H1 (cell line): ENCODE measurements at regions not wholly inside any gene's neighbourhood (a gene's known extent, or its start where the extent isn't known, plus 50 kb on each side); places are given as distances from the start of the nearest gene placed in this dataset.
A peak's percentile ranks its signal among the peaks of the same experiment; 100 is the strongest.

Source experiments
- CTCF ChIA-PET: fragments of 300-600 bp; sonication (Branson Sonifier 250); formaldehyde crosslinking; loops from one replicate; lab custom pipeline; 2021; ENCODE audit not compliant: partially characterized antibody; lab: Charles Lee
- POLR2A ChIA-PET: fragments of 300-600 bp; sonication (Branson Sonifier 250); formaldehyde crosslinking; loops from one replicate; lab custom pipeline; 2021; ENCODE audit warnings: inconsistent platforms; ENCODE audit not compliant: partially characterized antibody; lab: Charles Lee
- DNase-seq, 2 experiments: peaks; one replicate each; pipeline versions ENCODE4 v3.0.0 to v3.0.0-alpha.2; 2010 to 2022; ENCODE audit warnings: low spot score in 2 of 2, low read depth in 1 of 2, mixed read lengths in 1 of 2
- FAIRE-seq: peaks from 2 replicates; lab custom pipeline; 2011; peaks lifted over from hg19 to GRCh38; lab: Jason Lieb, UNC
- H2AFZ ChIP-seq: 2 replicates; pipeline ENCODE4 v1.8.1; 2012; ENCODE audit warnings: low read length, inconsistent platforms
- H2AK5ac ChIP-seq: 2 replicates; pipeline ENCODE4 v1.6.1; 2013; ENCODE audit warnings: low read depth, low read length
- H2BK120ac ChIP-seq: replicated peaks from 2 replicates; pipeline ENCODE3; 2013; ENCODE audit warnings: low read depth, low read length, inconsistent platforms
- H2BK12ac ChIP-seq: 2 replicates; pipeline ENCODE4 v1.6.1; 2013; ENCODE audit warnings: low read depth, low read length
- H2BK15ac ChIP-seq: 2 replicates; pipeline ENCODE4 v1.6.1; 2013; ENCODE audit warnings: low read length
- H2BK20ac ChIP-seq: 2 replicates; pipeline ENCODE4 v1.6.1; 2013; ENCODE audit warnings: low read length
- H2BK5ac ChIP-seq: 2 replicates; pipeline ENCODE4 v1.6.1; 2013; ENCODE audit warnings: low read depth, low read length
- H3K14ac ChIP-seq: 2 replicates; pipeline ENCODE4 v1.6.1; 2013; ENCODE audit warnings: inconsistent platforms; ENCODE audit not compliant: insufficient read length
- H3K18ac ChIP-seq: 2 replicates; pipeline ENCODE4 v1.6.1; 2013; ENCODE audit warnings: low read length; ENCODE audit errors: extremely low read depth
- H3K23ac ChIP-seq: 2 replicates; pipeline ENCODE4 v1.6.1; 2013; ENCODE audit warnings: inconsistent platforms; ENCODE audit not compliant: insufficient read length
- H3K23me2 ChIP-seq: 2 replicates; pipeline ENCODE4 v1.6.1; 2013; ENCODE audit warnings: low read depth, low read length
- H3K27ac ChIP-seq: 2 replicates; pipeline ENCODE4 v1.6.1; 2011; ENCODE audit warnings: low read depth, low read length, inconsistent platforms
- H3K27me3 ChIP-seq, 4 experiments: replicated peaks in 1 of 4; 1 replicate in 1 of 4; 2 replicates in 3 of 4; pipeline versions ENCODE4 v1.6.1 to v1.8.1; 2011 to 2013; ENCODE audit warnings: low read length in 3 of 4, mild to moderate bottlenecking in 3 of 4, inconsistent platforms in 2 of 4, mixed read lengths in 2 of 4, moderate library complexity in 1 of 4; ENCODE audit not compliant: control insufficient read depth in 3 of 4, insufficient read depth in 3 of 4; ENCODE audit errors: extremely low read depth in 1 of 4
- H3K36me3 ChIP-seq, 4 experiments: 2 replicates each; pipeline versions ENCODE4 v1.6.1 to v1.8.1; 2011 to 2013; ENCODE audit warnings: mild to moderate bottlenecking in 4 of 4, low read length in 3 of 4, moderate library complexity in 2 of 4, control low read depth in 1 of 4, inconsistent platforms in 1 of 4; ENCODE audit not compliant: insufficient read depth in 4 of 4, control insufficient read depth in 2 of 4
- H3K4ac ChIP-seq: replicated peaks from 2 replicates; pipeline ENCODE3; 2013; ENCODE audit warnings: low read length, low read depth, mixed read lengths, inconsistent platforms; ENCODE audit not compliant: insufficient read length
- H3K4me1 ChIP-seq, 4 experiments: replicated peaks in 1 of 4; 1 replicate in 1 of 4; 2 replicates in 3 of 4; pipeline versions ENCODE4 v1.6.1 to v1.8.1; 2011 to 2013; ENCODE audit warnings: low read length in 3 of 4, inconsistent platforms in 2 of 4, mixed read lengths in 1 of 4; ENCODE audit not compliant: insufficient read depth in 4 of 4, control insufficient read depth in 3 of 4
- H3K4me2 ChIP-seq, 2 experiments: 2 replicates each; pipeline versions ENCODE4 v1.6.1 to v1.8.1; 2011 to 2013; ENCODE audit warnings: low read depth in 2 of 2, low read length in 2 of 2, control low read depth in 1 of 2, inconsistent platforms in 1 of 2, mild to moderate bottlenecking in 1 of 2; ENCODE audit not compliant: insufficient read depth in 1 of 2
- H3K4me3 ChIP-seq, 4 experiments: fragments of 200-600, 300-600 bp in 1 of 4; sonication (generic), shearing (Covaris generic), sonication (Bioruptor Twin) in 1 of 4; 2 replicates each; pipeline versions ENCODE4 v1.5.1 to v1.8.1; 2011 to 2016; ENCODE audit warnings: low read length in 4 of 4, low read depth in 3 of 4, control low read depth in 2 of 4, inconsistent platforms in 2 of 4, mild to moderate bottlenecking in 2 of 4, mixed read lengths in 1 of 4, moderate library complexity in 1 of 4; ENCODE audit not compliant: insufficient read depth in 2 of 4; ENCODE audit errors: extremely low read depth in 1 of 4
- H3K56ac ChIP-seq: replicated peaks from 2 replicates; pipeline ENCODE3; 2013; ENCODE audit warnings: low read depth, mild to moderate bottlenecking, mixed read lengths, low read length, inconsistent platforms; ENCODE audit not compliant: insufficient read length
- H3K79me1 ChIP-seq: 2 replicates; pipeline ENCODE4 v1.6.1; 2013; ENCODE audit warnings: low read depth, low read length, control low read depth
- H3K79me2 ChIP-seq, 2 experiments: 2 replicates each; pipeline versions ENCODE4 v1.6.1 to v1.8.1; 2012 to 2013; ENCODE audit warnings: low read length in 2 of 2, mild to moderate bottlenecking in 2 of 2, inconsistent platforms in 1 of 2; ENCODE audit not compliant: insufficient read depth in 2 of 2, control insufficient read depth in 1 of 2
- H3K9ac ChIP-seq, 4 experiments: replicated peaks in 1 of 4; 1 replicate in 1 of 4; 2 replicates in 3 of 4; pipeline versions ENCODE4 v1.6.1 to v1.8.1; 2011 to 2013; ENCODE audit warnings: low read depth in 3 of 4, low read length in 3 of 4, control low read depth in 2 of 4, mild to moderate bottlenecking in 2 of 4, moderate library complexity in 2 of 4, inconsistent platforms in 1 of 4; ENCODE audit errors: extremely low read depth in 1 of 4
- H3K9me3 ChIP-seq, 2 experiments: 2 replicates each; pipeline versions ENCODE4 v1.6.1 to v1.8.1; 2012 to 2013; ENCODE audit warnings: mild to moderate bottlenecking in 2 of 2, moderate library complexity in 2 of 2, control low read depth in 1 of 2, inconsistent platforms in 1 of 2, low read depth in 1 of 2, low read length in 1 of 2, mixed read lengths in 1 of 2; ENCODE audit not compliant: insufficient read depth in 2 of 2
- H4K20me1 ChIP-seq, 2 experiments: replicated peaks in 1 of 2; 2 replicates each; pipeline versions ENCODE3 to v1.8.1; 2011 to 2013; ENCODE audit warnings: inconsistent platforms in 2 of 2, low read length in 2 of 2, mild to moderate bottlenecking in 1 of 2; ENCODE audit not compliant: insufficient read depth in 2 of 2, control insufficient read depth in 1 of 2
- H4K5ac ChIP-seq: 2 replicates; pipeline ENCODE4 v1.6.1; 2013; ENCODE audit warnings: low read length, low read depth, mixed read lengths, inconsistent platforms; ENCODE audit not compliant: insufficient read length
- H4K8ac ChIP-seq: 2 replicates; pipeline ENCODE4 v1.8.0; 2013; ENCODE audit warnings: mild to moderate bottlenecking, moderate library complexity, low read length, inconsistent platforms; ENCODE audit not compliant: insufficient read depth; ENCODE audit errors: extremely low read depth
- H4K91ac ChIP-seq: replicated peaks from 2 replicates; pipeline ENCODE3; 2013; ENCODE audit warnings: low read length, mixed read lengths, inconsistent platforms; ENCODE audit not compliant: insufficient read length
- CTBP2 ChIP-seq: IDR thresholded peaks from 2 replicates; pipeline ENCODE4 v1.7.0; 2011; ENCODE audit warnings: borderline replicate concordance, mild to moderate bottlenecking, moderate library complexity, mixed read lengths, low read length; ENCODE audit not compliant: insufficient read depth, insufficient read length
- GTF2F1 ChIP-seq: IDR thresholded peaks from 2 replicates; pipeline ENCODE4 v1.6.1; 2012; ENCODE audit warnings: low read depth, low read length, improper control_type of control experiment, borderline replicate concordance
- KDM4A ChIP-seq: IDR thresholded peaks from one replicate; pipeline ENCODE4 v1.7.1; 2012; ENCODE audit warnings: low read depth, mild to moderate bottlenecking, moderate library complexity, low read length, inconsistent platforms; ENCODE audit not compliant: severe bottlenecking
- KDM5A ChIP-seq: fragments of 200-600 bp; IDR thresholded peaks from 2 replicates; pipeline ENCODE4 v1.7.1; 2012; ENCODE audit warnings: mild to moderate bottlenecking, low read length, inconsistent platforms, mixed read lengths
- NRF1 ChIP-seq: IDR thresholded peaks from 2 replicates; pipeline ENCODE4 v1.6.1; 2011; ENCODE audit warnings: mild to moderate bottlenecking, low read depth, low read length, improper control_type of control experiment
- POLR2A ChIP-seq, 2 experiments: IDR thresholded peaks; 1 replicate in 1 of 2; 2 replicates in 1 of 2; pipeline ENCODE4 v1.6.1; 2011; ENCODE audit warnings: low read depth in 2 of 2, low read length in 2 of 2, mild to moderate bottlenecking in 2 of 2; ENCODE audit errors: control extremely low read depth in 1 of 2
- POLR2AphosphoS5 ChIP-seq: IDR thresholded peaks from 2 replicates; pipeline ENCODE4 v1.6.1; 2011; ENCODE audit warnings: low read depth, low read length
- RFX5 ChIP-seq: IDR thresholded peaks from 2 replicates; pipeline ENCODE4 v1.6.1; 2011; ENCODE audit warnings: low read depth, low read length, improper control_type of control experiment, borderline replicate concordance
- SUZ12 ChIP-seq: fragments of 200-600 bp; sonication (generic); IDR thresholded peaks from 2 replicates; pipeline ENCODE4 v1.6.1; 2012; ENCODE audit warnings: mild to moderate bottlenecking, inconsistent platforms, low read length, moderate library complexity, mixed read lengths
- TAF1 ChIP-seq: IDR thresholded peaks from 2 replicates; pipeline ENCODE4 v1.6.1; 2011; ENCODE audit warnings: mild to moderate bottlenecking, low read depth, low read length
- WGBS, 2 experiments: shearing (Covaris generic) in 1 of 2; methylation state at CpG; one replicate each; pipeline versions ENCODE4 v1.1.6 to v1.1.7; 2013 to 2015; ENCODE audit warnings: low lambda C conversion rate in 2 of 2, mixed read lengths in 2 of 2, inconsistent platforms in 1 of 2, low coverage in 1 of 2, missing lambda C conversion rate in 1 of 2; ENCODE audit not compliant: insufficient replicate concordance in 2 of 2, insufficient coverage in 1 of 2, insufficient read length in 1 of 2; ENCODE audit errors: extremely low coverage in 1 of 2, missing lambda C conversion rate in 1 of 2; 5-methylcytosine and 5-hydroxymethylcytosine counted together

GRCh38 chr10:70960783-70961570 lies 72.6 kb upstream of the PCBD1 start:
- peak overlapping the region; percentile 55 for H2BK5ac ChIP-seq
- no peak overlapping the region for H4K8ac ChIP-seq
- H2BK20ac ChIP-seq, result no peak overlapping the region
- H3K9ac ChIP-seq, result peak overlapping the region in 1 of 4 experiments; percentile 11; a peak in 1 of 7 replicates
- 77 to 100% methylated on average over 2 to 9 of the region's 9 CpGs for WGBS, 2 experiments
- H4K20me1 ChIP-seq, result peaks cover 0 to 9% of the 10 kb centered on the region in 2 experiments
- H3K4me1 ChIP-seq, result no peaks in the 10 kb centered on the region
- ChIA-PET POLR2A (no interaction called here), CTCF (interaction anchor here (1.0 kb wide), 1 partner anchor 41 kb away, joined by 3 read pairs; no protein-coding TSS in a partner anchor)
- no peak overlapping the region for H3K4me3 ChIP-seq
- no peak overlapping the region for H3K4ac ChIP-seq
- H3K9me3 ChIP-seq, result peaks cover 0 to 5% of the 10 kb centered on the region in 2 experiments; a peak in 1 of 4 replicates
- no peak overlapping the region for H3K23ac ChIP-seq
- no peak overlapping the region for H3K4me2 ChIP-seq
- peak overlapping the region; percentile 4 for H4K91ac ChIP-seq
- no peak overlapping the region for H3K14ac ChIP-seq
- H2AFZ ChIP-seq, result no peak overlapping the region
- H3K27ac ChIP-seq, result no peak overlapping the region
- DNase-seq, result no peak
- H2BK12ac ChIP-seq, result peak overlapping the region; percentile 90; the same call in 1 of the 2 replicates
- no peak overlapping the region for H2BK15ac ChIP-seq
- no peaks in the 10 kb centered on the region; a peak in 2 of 4 replicates for H3K79me2 ChIP-seq
- H3K56ac ChIP-seq, result peak overlapping the region; percentile 99
- no peak overlapping the region for H2BK120ac ChIP-seq
- no peak for TF ChIP-seq NRF1
- TF ChIP-seq POLR2AphosphoS5, result no peak
- TF ChIP-seq KDM5A, result no peak
- no peak for TF ChIP-seq CTBP2
- no peak for TF ChIP-seq GTF2F1
- TF ChIP-seq KDM4A, result no peak
- no peak for TF ChIP-seq TAF1
- no peak for TF ChIP-seq RFX5
- no peak for TF ChIP-seq SUZ12
- no peak for TF ChIP-seq POLR2A (IDR thresholded peaks at IDR 0.05; ENCODE audit: control extremely low read depth in 1 of 2, low read depth in 2 of 2, low read length in 2 of 2)
- no peaks in the 10 kb centered on the region for H3K79me1 ChIP-seq
- no peak overlapping the region for H4K5ac ChIP-seq
- H3K27me3 ChIP-seq, result peaks cover 0 to 3% (median under 1%) of the 10 kb centered on the region in 4 experiments; a peak in 3 of 7 replicates
- H2AK5ac ChIP-seq, result peak overlapping the region; percentile 99
- FAIRE-seq, result no peak
- no peak overlapping the region; the same call in 1 of the 2 replicates for H3K18ac ChIP-seq
- peaks cover 10% of the 10 kb centered on the region for H3K23me2 ChIP-seq
- H3K36me3 ChIP-seq, result no peaks in the 10 kb centered on the region; a peak in 1 of 8 replicates
